HFFc6 (cell line): ENCODE measurements at regions not wholly inside any gene's neighbourhood (a gene's known extent, or its start where the extent isn't known, plus 50 kb on each side); places are given as distances from the start of the nearest gene placed in this dataset.

ENCODE experiments used
- DNase-seq: peaks from one replicate; pipeline ENCODE4 v3.0.0-alpha.2; 2018
- H3K27ac Mint-ChIP-seq: 2 replicates; pipeline ENCODE4 v1.8.0; 2020; ENCODE audit warnings: mild to moderate bottlenecking, mixed read lengths
- H3K27me3 Mint-ChIP-seq: 2 replicates; pipeline ENCODE4 v1.8.0; 2021; ENCODE audit warnings: mild to moderate bottlenecking, moderate library complexity, mixed read lengths; ENCODE audit not compliant: insufficient read depth
- H3K36me3 Mint-ChIP-seq: 2 replicates; pipeline ENCODE4 v1.8.0; 2021; ENCODE audit warnings: low read depth, mixed read lengths
- H3K4me1 Mint-ChIP-seq: 2 replicates; pipeline ENCODE4 v1.8.0; 2020; ENCODE audit warnings: low read depth, mixed read lengths
- H3K4me3 Mint-ChIP-seq: 2 replicates; pipeline ENCODE4 v1.8.0; 2020; ENCODE audit warnings: mild to moderate bottlenecking, moderate library complexity, mixed read lengths
- H3K9me3 Mint-ChIP-seq: 2 replicates; pipeline ENCODE4 v1.8.0; 2020; ENCODE audit warnings: mild to moderate bottlenecking, mixed read lengths
- TF ChIP-seq, protein P1 (sequence below): fragments of 200-600 bp; sonication (generic); IDR thresholded peaks from 2 replicates; pipeline ENCODE4 v1.5.0; 2021; ENCODE audit warnings: antibody characterized with exemption, mild to moderate bottlenecking

DNA sequence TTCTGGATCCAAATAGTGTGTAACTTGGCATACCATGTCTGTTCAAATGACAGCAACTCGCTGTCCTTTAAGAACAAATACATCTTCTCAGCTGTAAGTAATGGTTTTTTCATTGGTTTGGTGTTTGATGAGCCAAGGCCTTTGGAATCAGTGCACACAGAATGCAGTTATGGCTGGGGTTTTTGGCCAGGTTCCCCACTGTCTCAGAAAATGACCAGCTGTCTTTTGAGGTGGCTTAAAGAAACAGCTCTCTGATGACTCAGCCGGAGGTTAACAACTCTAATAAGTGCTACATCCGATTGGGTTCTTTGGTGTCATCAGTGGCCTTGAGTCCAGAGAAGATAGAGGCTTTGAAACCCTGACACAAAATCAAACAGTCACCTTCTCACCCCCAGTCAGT is 688.4 kb downstream of the REEP3 start:
- peaks cover 65% of the 10 kb centered on the region for H3K9me3 Mint-ChIP-seq
- no peak overlapping the region for H3K4me3 Mint-ChIP-seq
- H3K36me3 Mint-ChIP-seq: no peaks in the 10 kb centered on the region; the same call in 1 of the 2 replicates
- TF ChIP-seq, protein P1, sequence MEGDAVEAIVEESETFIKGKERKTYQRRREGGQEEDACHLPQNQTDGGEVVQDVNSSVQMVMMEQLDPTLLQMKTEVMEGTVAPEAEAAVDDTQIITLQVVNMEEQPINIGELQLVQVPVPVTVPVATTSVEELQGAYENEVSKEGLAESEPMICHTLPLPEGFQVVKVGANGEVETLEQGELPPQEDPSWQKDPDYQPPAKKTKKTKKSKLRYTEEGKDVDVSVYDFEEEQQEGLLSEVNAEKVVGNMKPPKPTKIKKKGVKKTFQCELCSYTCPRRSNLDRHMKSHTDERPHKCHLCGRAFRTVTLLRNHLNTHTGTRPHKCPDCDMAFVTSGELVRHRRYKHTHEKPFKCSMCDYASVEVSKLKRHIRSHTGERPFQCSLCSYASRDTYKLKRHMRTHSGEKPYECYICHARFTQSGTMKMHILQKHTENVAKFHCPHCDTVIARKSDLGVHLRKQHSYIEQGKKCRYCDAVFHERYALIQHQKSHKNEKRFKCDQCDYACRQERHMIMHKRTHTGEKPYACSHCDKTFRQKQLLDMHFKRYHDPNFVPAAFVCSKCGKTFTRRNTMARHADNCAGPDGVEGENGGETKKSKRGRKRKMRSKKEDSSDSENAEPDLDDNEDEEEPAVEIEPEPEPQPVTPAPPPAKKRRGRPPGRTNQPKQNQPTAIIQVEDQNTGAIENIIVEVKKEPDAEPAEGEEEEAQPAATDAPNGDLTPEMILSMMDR: no peak
- no peaks in the 10 kb centered on the region for H3K27me3 Mint-ChIP-seq
- H3K4me1 Mint-ChIP-seq: no peaks in the 10 kb centered on the region
- DNase-seq: no peak
- H3K27ac Mint-ChIP-seq: no peak overlapping the region

- no peak overlapping the region for H3K27ac Mint-ChIP-seq
- no peak overlapping the region for H3K4me3 Mint-ChIP-seq
- TF ChIP-seq, protein P1: no peak
- no peak for DNase-seq
- peaks cover 70% of the 10 kb centered on the region for H3K9me3 Mint-ChIP-seq
- no peaks in the 10 kb centered on the region for H3K4me1 Mint-ChIP-seq
- H3K36me3 Mint-ChIP-seq: no peaks in the 10 kb centered on the region; the same call in 1 of the 2 replicates
- no peaks in the 10 kb centered on the region for H3K27me3 Mint-ChIP-seq
Measured at GRCh38 chr10:64210211-64210610, 689.0 kb downstream of the REEP3 start.

DNA sequence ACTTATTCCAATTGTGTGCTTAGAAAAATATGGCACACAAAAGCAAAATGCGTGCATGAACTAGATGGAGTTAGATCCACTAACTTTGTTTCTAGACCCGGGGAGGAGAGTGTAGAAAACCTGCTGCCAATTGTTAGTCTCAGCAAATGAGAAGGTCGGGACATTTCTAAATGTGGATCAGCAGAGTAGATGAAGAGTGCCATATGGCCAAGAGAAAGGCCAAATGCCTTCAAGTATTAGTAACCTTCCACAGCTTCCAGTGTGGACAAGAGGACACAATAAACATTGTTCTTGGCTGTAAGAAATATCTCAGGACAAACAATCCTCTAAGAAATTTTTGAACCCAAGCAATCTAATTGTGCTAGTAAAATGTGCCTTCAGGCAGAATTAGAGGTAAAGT is 690.3 kb downstream of the REEP3 start:
- TF ChIP-seq, protein P1: no peak
- no peaks in the 10 kb centered on the region; the same call in 1 of the 2 replicates for H3K36me3 Mint-ChIP-seq
- H3K27me3 Mint-ChIP-seq: no peaks in the 10 kb centered on the region
- peaks cover 71% of the 10 kb centered on the region for H3K9me3 Mint-ChIP-seq
- no peak overlapping the region for H3K4me3 Mint-ChIP-seq
- no peak overlapping the region for H3K27ac Mint-ChIP-seq
- no peaks in the 10 kb centered on the region for H3K4me1 Mint-ChIP-seq
- no peak for DNase-seq

DNA sequence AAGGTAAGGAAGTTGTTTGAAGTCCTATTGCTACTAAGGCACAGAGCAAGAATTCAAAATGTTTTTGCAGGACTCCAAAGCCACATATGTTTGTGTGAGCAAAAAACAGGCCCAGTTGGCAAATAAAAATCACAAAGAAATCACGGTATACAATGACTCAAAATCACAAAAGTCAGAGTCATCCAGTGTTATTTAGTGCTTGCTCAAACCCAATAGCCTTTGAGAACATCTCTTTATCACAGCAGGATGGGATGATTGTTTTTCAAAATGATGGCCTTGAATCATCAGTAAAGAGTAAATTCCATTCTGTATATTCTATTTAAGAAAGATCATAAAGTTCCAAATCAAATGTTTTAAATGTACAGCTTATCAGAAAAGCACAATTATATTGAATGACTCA is 693.9 kb downstream of the REEP3 start:
- no peak for DNase-seq
- Mint-ChIP-seq H3K4me1 (no peaks in the 10 kb centered on the region), H3K36me3 (no peaks in the 10 kb centered on the region; the same call in 1 of the 2 replicates), H3K9me3 (peaks cover 47% of the 10 kb centered on the region), H3K27me3 (no peaks in the 10 kb centered on the region), H3K27ac (no peak overlapping the region), H3K4me3 (no peak overlapping the region)
- TF ChIP-seq, protein P1: no peak

DNA sequence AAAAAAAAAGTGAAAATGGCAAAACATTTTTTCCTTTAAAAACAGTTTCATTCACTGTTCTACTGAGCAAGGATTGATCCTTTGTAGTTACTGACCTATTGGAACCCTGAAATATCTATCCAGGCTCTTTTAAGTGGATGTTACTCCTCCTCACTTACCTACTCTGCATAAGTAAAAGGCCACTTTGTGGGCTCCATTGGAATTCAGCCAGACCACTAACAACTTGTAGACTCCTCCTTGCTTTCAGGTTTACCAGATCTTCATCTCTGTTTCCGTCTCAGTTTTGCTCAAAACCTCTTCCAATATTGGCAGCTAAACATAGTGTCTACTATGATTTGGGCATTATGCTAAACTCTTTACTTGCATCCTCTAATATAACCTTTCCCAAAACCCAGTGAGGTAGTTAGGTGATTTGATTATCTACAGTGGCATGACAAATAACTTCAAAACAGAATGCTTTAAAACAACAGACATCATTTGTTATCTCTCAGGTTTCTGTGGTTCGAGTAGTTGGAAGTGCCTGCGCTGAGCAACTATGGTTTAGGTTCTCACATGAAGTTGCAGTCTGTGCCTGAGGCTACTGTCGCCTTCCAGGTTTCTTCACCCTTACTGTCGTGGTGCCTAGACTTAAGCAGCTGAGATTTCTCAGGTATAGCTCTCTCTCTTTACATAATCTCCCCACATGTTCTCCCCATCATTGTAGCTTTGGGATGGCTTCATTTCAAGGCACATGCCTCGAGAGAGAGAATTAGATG is 698.2 kb downstream of the REEP3 start:
- Mint-ChIP-seq H3K4me3 (no peak overlapping the region), H3K4me1 (no peaks in the 10 kb centered on the region), H3K27ac (no peak overlapping the region), H3K27me3 (no peaks in the 10 kb centered on the region), H3K36me3 (no peaks in the 10 kb centered on the region), H3K9me3 (peaks cover 35% of the 10 kb centered on the region)
- TF ChIP-seq, protein P1: no peak
- DNase-seq: no peak
